HCT116 (cell line): ENCODE measurements at regions not wholly inside any gene's neighbourhood (a gene's known extent, or its start where the extent isn't known, plus 50 kb on each side); places are given as distances from the start of the nearest gene placed in this dataset.

Experiments
- ATAC-seq: fragments of 200-7000 bp; cut with Tn5 transposase; 2 replicates; pipeline ENCODE4 v1.9.1; 2020; ENCODE audit warnings: mild to moderate bottlenecking, moderate library complexity
- BruUV-seq: library from RNA; stranded (reverse); fragments of 400-500 nt; replicated peaks from 2 replicates; lab custom pipeline; 2021; lab: Mats Ljungman, UMichigan
- CTCF ChIA-PET: fragments of 300-600 bp; sonication (Branson Sonifier 250); formaldehyde crosslinking; loops from one replicate; lab custom pipeline; 2021; ENCODE audit warnings: antibody characterized with exemption; lab: Charles Lee
- POLR2A ChIA-PET: fragments of 300-600, 350-600 bp; sonication (Branson Sonifier 250); formaldehyde crosslinking; loops from one replicate; lab custom pipeline; 2021; ENCODE audit warnings: antibody characterized with exemption; lab: Charles Lee
- RAD21 ChIA-PET, 2 experiments: fragments of 300-600 bp; sonication (Branson Sonifier 250); formaldehyde crosslinking; loops; one replicate each; lab custom pipeline; 2023; ENCODE audit warnings: low total read pairs in 2 of 2; ENCODE audit not compliant: uncharacterized antibody in 2 of 2, unreplicated experiment in 2 of 2, low non-redundant PET in 1 of 2; lab: Charles Lee
- DNase-seq: peaks from one replicate; pipeline ENCODE4 v3.0.0-alpha.2; 2010; ENCODE audit warnings: low read depth, low spot score
- H2AFZ ChIP-seq: fragments of 200-600 bp; shearing (Covaris generic), sonication (generic); 2 replicates; pipeline ENCODE4 v1.6.1; 2017; ENCODE audit warnings: low read depth, mixed run types, mixed read lengths, antibody characterized with exemption, low read length; ENCODE audit not compliant: poor library complexity, severe bottlenecking
- H3K27ac ChIP-seq: 2 replicates; pipeline ENCODE4 v1.5.1; 2012; ENCODE audit warnings: low read depth, low read length
- H3K27me3 ChIP-seq: fragments of 200-600 bp; sonication (generic); 2 replicates; pipeline ENCODE4 v1.6.1; 2016; ENCODE audit warnings: mixed run types, low read length, mixed read lengths; ENCODE audit not compliant: insufficient read depth
- H3K36me3 ChIP-seq, 2 experiments: fragments of 200-500 bp in 1 of 2; fragments of 200-600 bp in 1 of 2; sonication (Bioruptor generic) in 1 of 2; sonication (generic) in 1 of 2; 2 replicates each; pipeline versions ENCODE4 v1.5.1 to v1.6.1; 2014 to 2016; ENCODE audit warnings: low read length in 2 of 2, inconsistent platforms in 1 of 2, mixed read lengths in 1 of 2, mixed run types in 1 of 2; ENCODE audit not compliant: insufficient read depth in 2 of 2, control insufficient read depth in 1 of 2
- H3K4me1 ChIP-seq, 2 experiments: fragments of 200-600 bp in 1 of 2; sonication (generic) in 1 of 2; 2 replicates each; pipeline versions ENCODE4 v1.5.1 to v1.6.1; 2012 to 2017; ENCODE audit warnings: low read length in 2 of 2, inconsistent platforms in 1 of 2, mild to moderate bottlenecking in 1 of 2, mixed read lengths in 1 of 2, mixed run types in 1 of 2, moderate library complexity in 1 of 2; ENCODE audit not compliant: insufficient read depth in 2 of 2, control insufficient read depth in 1 of 2
- H3K4me2 ChIP-seq: fragments of 200-600 bp; sonication (generic); 2 replicates; pipeline ENCODE4 v1.6.1; 2017; ENCODE audit warnings: mixed run types, low read length, mixed read lengths
- H3K4me3 ChIP-seq, 2 experiments: fragments of 200-600 bp in 1 of 2; sonication (generic) in 1 of 2; replicated peaks in 1 of 2; 2 replicates each; pipeline ENCODE4 v1.5.1; 2011 to 2016; ENCODE audit warnings: low read length in 2 of 2, control low read depth in 1 of 2, low read depth in 1 of 2, mild to moderate bottlenecking in 1 of 2, mixed read lengths in 1 of 2, mixed run types in 1 of 2
- H3K79me2 ChIP-seq: fragments of 200-600 bp; sonication (generic); 2 replicates; pipeline ENCODE4 v1.6.1; 2017; ENCODE audit warnings: mild to moderate bottlenecking, mixed run types, low read length, moderate library complexity, mixed read lengths; ENCODE audit not compliant: insufficient read depth
- H3K9ac ChIP-seq: fragments of 200-600 bp; sonication (generic); 2 replicates; pipeline ENCODE4 v1.6.1; 2016; ENCODE audit warnings: low read length, mixed read lengths
- H3K9me2 ChIP-seq: fragments of 200-600 bp; sonication (generic), shearing (Covaris generic); 2 replicates; pipeline ENCODE4 v1.6.1; 2017; ENCODE audit warnings: mixed run types, mild to moderate bottlenecking, moderate library complexity; ENCODE audit not compliant: insufficient read depth
- H3K9me3 ChIP-seq, 2 experiments: fragments of 200-500 bp in 1 of 2; fragments of 200-600 bp in 1 of 2; sonication (Bioruptor generic) in 1 of 2; sonication (generic) in 1 of 2; 2 replicates each; pipeline ENCODE4 v1.6.1; 2014 to 2017; ENCODE audit warnings: low read length in 2 of 2, mixed read lengths in 2 of 2, inconsistent platforms in 1 of 2, low read depth in 1 of 2, mild to moderate bottlenecking in 1 of 2, mixed run types in 1 of 2, moderate library complexity in 1 of 2; ENCODE audit not compliant: control insufficient read depth in 1 of 2, insufficient read depth in 1 of 2
- H4K20me1 ChIP-seq: fragments of 200-600 bp; sonication (generic), shearing (Covaris generic); 2 replicates; pipeline ENCODE4 v1.6.1; 2017; ENCODE audit warnings: mixed run types, mild to moderate bottlenecking, moderate library complexity; ENCODE audit not compliant: insufficient read depth
- EZH2 ChIP-seq: fragments of 200-600 bp; sonication (generic); IDR thresholded peaks from 2 replicates; pipeline ENCODE4 v1.6.1; 2017; ENCODE audit warnings: antibody characterized with exemption, mixed run types
- EZH2phosphoT487 ChIP-seq: fragments of 200-600 bp; IDR thresholded peaks from 2 replicates; pipeline ENCODE4 v1.6.1; 2018; ENCODE audit warnings: antibody characterized with exemption, borderline replicate concordance
- FOSL1 ChIP-seq: IDR thresholded peaks from 2 replicates; pipeline ENCODE4 v1.6.1; 2012; ENCODE audit warnings: low read depth
- JUND ChIP-seq: IDR thresholded peaks from 2 replicates; pipeline ENCODE4 v1.6.1; 2012
- MAX ChIP-seq: IDR thresholded peaks from 2 replicates; pipeline ENCODE4 v1.6.1; 2012
- POLR2A ChIP-seq: IDR thresholded peaks from 2 replicates; pipeline ENCODE4 v1.7.0; 2011; ENCODE audit warnings: borderline replicate concordance; ENCODE audit not compliant: insufficient read depth, insufficient read length; ENCODE audit errors: extremely low read depth
- REST ChIP-seq: IDR thresholded peaks from 2 replicates; pipeline ENCODE4 v1.6.1; 2012; ENCODE audit warnings: low read depth
- SIN3A ChIP-seq: IDR thresholded peaks from 2 replicates; pipeline ENCODE4 v1.6.1; 2012; ENCODE audit warnings: low read depth
- SP1 ChIP-seq: IDR thresholded peaks from 2 replicates; pipeline ENCODE4 v1.6.1; 2012; ENCODE audit warnings: low read depth
- YY1 ChIP-seq: IDR thresholded peaks from 2 replicates; pipeline ENCODE4 v1.6.1; 2011; ENCODE audit warnings: low read length, low read depth, moderate library complexity, mild to moderate bottlenecking; ENCODE audit not compliant: insufficient replicate concordance; ENCODE audit errors: extremely low read depth
- ZBTB33 ChIP-seq: IDR thresholded peaks from 2 replicates; pipeline ENCODE4 v1.6.1; 2011; ENCODE audit warnings: mild to moderate bottlenecking, low read length, moderate library complexity; ENCODE audit not compliant: insufficient replicate concordance; ENCODE audit errors: extremely low read depth
- intact Hi-C: fragments of 100-400 bp; cut with micrococcal nuclease; formaldehyde crosslinking; loops from 2 replicates; pipeline ENCODE4 v1.10.0; 2022

GRCh38 chr3:124274051-124274450, 282.1 kb upstream of the ROPN1 start:
- no TSS peak for BruUV-seq
- DNase-seq (no peak), ATAC-seq (no peak)
- H3K27ac ChIP-seq = no peak overlapping the region
- intact Hi-C loops = no loop called here
- H3K9ac ChIP-seq = no peak overlapping the region
- ChIA-PET RAD21 (no interaction called here), CTCF (no interaction called here), POLR2A (no interaction called here)
- 0 out of 2 replicates have a peak, but pooled peaks cover 5% of the 10 kb centered on the region for H3K27me3 ChIP-seq
- H3K36me3 ChIP-seq = no peaks in the 10 kb centered on the region
- H2AFZ ChIP-seq = no peak overlapping the region
- no peaks in the 10 kb centered on the region for H4K20me1 ChIP-seq
- no peaks in the 10 kb centered on the region for H3K9me2 ChIP-seq
- no peak overlapping the region for H3K4me3 ChIP-seq
- H3K79me2 ChIP-seq = no peaks in the 10 kb centered on the region
- TF ChIP-seq YY1 = no peak
- no peaks in the 10 kb centered on the region for H3K4me1 ChIP-seq
- no peaks in the 10 kb centered on the region for H3K9me3 ChIP-seq
- no peak overlapping the region for H3K4me2 ChIP-seq

DNA sequence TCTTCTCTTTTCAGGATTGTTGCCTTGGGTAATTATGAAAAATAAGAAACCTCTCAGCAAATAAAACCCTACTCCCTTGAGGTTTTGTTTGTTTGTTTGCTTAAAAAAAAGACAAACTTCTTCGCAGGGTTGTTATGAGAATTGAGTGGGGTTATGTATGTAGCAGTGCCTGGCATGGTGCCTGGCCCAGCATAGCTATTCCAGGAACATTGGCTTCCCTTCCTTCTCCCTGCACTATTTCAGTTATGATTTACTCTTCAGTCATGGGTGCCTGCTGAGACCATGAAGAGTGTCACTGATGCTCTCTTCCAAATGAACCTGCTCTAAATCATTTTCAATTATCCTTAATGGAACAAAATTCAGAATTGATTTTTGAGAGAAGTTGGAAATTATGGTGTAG, 283.5 kb upstream of the ROPN1 start:
- RAD21 ChIA-PET = no interaction called here

More for the DNA sequence above, 283.5 kb upstream of the ROPN1 start:
- H3K9ac ChIP-seq = no peak overlapping the region
- H3K79me2 ChIP-seq = no peaks in the 10 kb centered on the region
- ChIA-PET CTCF (no interaction called here), POLR2A (no interaction called here)
- DNase-seq = no peak
- no peaks in the 10 kb centered on the region for H3K9me3 ChIP-seq
- no peaks in the 10 kb centered on the region for H3K4me1 ChIP-seq
- intact Hi-C loops = no loop called here
- no peak overlapping the region for H3K4me2 ChIP-seq
- no peak overlapping the region for H2AFZ ChIP-seq
- H3K36me3 ChIP-seq = no peaks in the 10 kb centered on the region
- H3K9me2 ChIP-seq = no peaks in the 10 kb centered on the region
- no peak overlapping the region for H3K27ac ChIP-seq
- TF ChIP-seq YY1 (no peak), MAX (no peak), ZBTB33 (no peak), SP1 (no peak), FOSL1 (no peak), EZH2phosphoT487 (no peak), POLR2A (no peak), JUND (no peak), EZH2 (no peak), SIN3A (no peak), REST (no peak)
- peaks cover 7% of the 10 kb centered on the region; the same call in 1 of the 2 replicates for H3K27me3 ChIP-seq
- no peak for ATAC-seq
- no peaks in the 10 kb centered on the region for H4K20me1 ChIP-seq
- BruUV-seq = no TSS peak
- H3K4me3 ChIP-seq = no peak overlapping the region
